GM18507 (cell line): ENCODE measurements at regions not wholly inside any gene's neighbourhood (a gene's known extent, or its start where the extent isn't known, plus 50 kb on each side); places are given as distances from the start of the nearest gene placed in this dataset.

Experiments used
- DNase-seq: peaks from one replicate; pipeline ENCODE4 v3.0.0; 2011; ENCODE audit warnings: low read depth; ENCODE audit not compliant: insufficient read length; ENCODE audit errors: extremely low spot score
- FAIRE-seq: peaks from 2 replicates; lab custom pipeline; 2011; peaks lifted over from hg19 to GRCh38; lab: Jason Lieb, UNC

GRCh38 chr5:82330530-82331270, 52.5 kb upstream of the RPS23 start:
- FAIRE-seq (no peak), DNase-seq (no peak)

GRCh38 chr5:82329393-82329792, 51.2 kb upstream of the RPS23 start:
- DNase-seq (no peak), FAIRE-seq (no peak)
